ENCODE measurements at regions not wholly inside any gene's neighbourhood (a gene's known extent, or its start where the extent isn't known, plus 50 kb on each side); places are given as distances from the start of the nearest gene placed in this dataset.
"Not testable (repeated sequence)": the region's sequence is repeated elsewhere in the genome, so short reads cannot be mapped to it uniquely, and the experiment has no call there.

DNA sequence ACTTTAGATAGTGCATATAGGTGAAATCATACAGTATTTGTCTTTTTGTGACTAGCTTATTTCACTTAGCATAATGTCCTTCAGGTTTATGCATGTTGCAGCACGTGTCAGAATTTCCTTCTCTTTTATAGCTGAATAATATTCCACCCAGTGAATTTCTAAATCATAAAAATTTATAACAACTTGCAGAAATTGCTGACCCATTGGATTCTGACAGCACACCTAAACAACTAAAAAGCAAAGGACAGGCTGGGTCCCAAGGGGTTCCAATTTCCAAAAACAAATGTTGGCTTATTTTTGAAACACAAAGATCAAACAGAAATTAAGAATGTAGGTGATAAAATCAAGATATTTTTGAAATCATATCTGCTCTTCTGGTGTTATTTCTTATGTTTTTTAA, 86.5 kb upstream of the ACKR3 start:
- Histone ChIP-seq H3K4me1 (no peaks in the 10 kb centered on the region), H3K9me3 (peaks cover 0 to 28% of the 10 kb centered on the region in 2 donors), H3K4me3 (no peak overlapping the region), H3K27ac (no peak overlapping the region), H3K36me3 (no peaks in the 10 kb centered on the region), H3K27me3 (no peaks in the 10 kb centered on the region)
- DNase-seq (no peak), ATAC-seq (no peak)
- TF ChIP-seq, protein P1, sequence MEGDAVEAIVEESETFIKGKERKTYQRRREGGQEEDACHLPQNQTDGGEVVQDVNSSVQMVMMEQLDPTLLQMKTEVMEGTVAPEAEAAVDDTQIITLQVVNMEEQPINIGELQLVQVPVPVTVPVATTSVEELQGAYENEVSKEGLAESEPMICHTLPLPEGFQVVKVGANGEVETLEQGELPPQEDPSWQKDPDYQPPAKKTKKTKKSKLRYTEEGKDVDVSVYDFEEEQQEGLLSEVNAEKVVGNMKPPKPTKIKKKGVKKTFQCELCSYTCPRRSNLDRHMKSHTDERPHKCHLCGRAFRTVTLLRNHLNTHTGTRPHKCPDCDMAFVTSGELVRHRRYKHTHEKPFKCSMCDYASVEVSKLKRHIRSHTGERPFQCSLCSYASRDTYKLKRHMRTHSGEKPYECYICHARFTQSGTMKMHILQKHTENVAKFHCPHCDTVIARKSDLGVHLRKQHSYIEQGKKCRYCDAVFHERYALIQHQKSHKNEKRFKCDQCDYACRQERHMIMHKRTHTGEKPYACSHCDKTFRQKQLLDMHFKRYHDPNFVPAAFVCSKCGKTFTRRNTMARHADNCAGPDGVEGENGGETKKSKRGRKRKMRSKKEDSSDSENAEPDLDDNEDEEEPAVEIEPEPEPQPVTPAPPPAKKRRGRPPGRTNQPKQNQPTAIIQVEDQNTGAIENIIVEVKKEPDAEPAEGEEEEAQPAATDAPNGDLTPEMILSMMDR (IDR thresholded peaks at IDR 0.05): no peak
- intact Hi-C loops (cut with DNase I): no loop called here

DNA sequence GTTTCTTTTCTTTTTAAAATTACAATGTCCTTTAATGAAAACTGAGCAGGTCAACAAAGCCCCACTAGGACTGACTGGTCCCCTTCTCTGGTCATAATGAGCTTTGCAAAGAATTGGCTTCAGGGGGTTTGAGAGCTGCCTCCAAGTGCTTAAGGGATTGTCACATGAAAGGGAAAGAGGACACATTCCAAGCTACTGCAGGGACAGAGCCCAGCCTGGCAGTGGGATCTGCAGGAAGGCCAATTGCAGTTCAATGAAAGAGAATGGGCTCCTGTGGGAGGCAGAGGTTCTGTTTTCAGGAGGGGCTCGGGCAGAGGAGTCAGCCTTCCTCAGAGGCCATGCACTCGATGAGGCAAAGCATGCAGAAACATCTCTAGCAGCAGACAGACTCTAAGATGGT, 84.1 kb upstream of the ACKR3 start:
- Histone ChIP-seq H3K36me3 (no peaks in the 10 kb centered on the region), H3K9me3 (peaks cover 0 to 11% of the 10 kb centered on the region in 2 donors), H3K27ac (no peak overlapping the region), H3K27me3 (no peaks in the 10 kb centered on the region), H3K4me1 (no peaks in the 10 kb centered on the region), H3K4me3 (no peak overlapping the region)
- ATAC-seq (no peak), DNase-seq (no peak)
- intact Hi-C loops (cut with DNase I): no loop called here
- TF ChIP-seq, protein P1 (IDR thresholded peaks at IDR 0.05): no peak

DNA sequence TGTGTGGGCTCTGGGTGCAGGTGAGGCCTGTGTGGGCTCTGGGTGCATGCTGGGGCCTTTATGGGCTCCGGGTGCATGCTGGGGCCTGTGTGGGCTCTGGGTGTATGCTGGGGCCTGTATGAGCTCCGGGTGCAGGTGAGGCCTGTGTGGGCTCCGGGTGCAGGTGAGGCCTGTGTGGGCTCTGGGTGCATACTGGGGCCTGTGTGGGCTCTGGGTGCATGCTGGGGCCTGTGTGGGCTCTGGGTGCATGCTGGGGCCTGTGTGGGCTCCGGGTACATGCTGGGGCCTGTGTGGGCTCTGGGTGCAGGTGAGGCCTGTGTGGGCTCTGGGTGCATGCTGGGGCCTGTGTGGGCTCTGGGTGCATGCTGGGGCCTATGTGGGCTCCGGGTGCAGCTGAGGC, 80.5 kb upstream of the ACKR3 start:
- H3K4me1 ChIP-seq; intact Hi-C loops (cut with DNase I); H3K36me3 ChIP-seq; ATAC-seq; H3K27me3 ChIP-seq; H3K4me3 ChIP-seq; H3K9me3 ChIP-seq; H3K27ac ChIP-seq: not testable (repeated sequence)
- DNase-seq: peak in 1 of 4 donors; percentile 30

DNA sequence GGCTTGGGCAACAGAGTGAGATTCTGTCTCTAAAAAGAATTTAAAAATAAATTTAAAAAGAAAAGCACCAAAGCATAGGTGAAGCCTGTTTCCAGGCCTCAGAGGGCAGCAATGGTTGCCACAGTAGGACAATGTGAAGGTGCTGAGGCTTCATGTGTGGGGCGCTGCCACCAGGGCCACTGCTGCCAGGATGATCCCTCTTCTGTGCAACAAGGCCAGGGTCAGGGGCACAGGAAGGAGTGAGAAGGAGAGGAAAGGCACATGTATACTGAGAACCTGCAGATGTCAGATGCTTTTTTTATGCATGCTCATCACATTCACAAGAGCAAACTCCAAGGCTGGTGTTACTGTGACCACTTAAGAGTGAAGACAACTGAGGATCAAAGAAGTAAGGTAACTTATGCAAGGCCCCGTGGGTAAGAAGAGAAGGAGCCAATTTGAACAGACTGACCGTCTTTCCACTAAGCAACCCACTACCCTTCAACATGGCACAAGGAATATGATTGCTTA, 79.7 kb upstream of the ACKR3 start:
- TF ChIP-seq, protein P1 (IDR thresholded peaks at IDR 0.05): no peak
- intact Hi-C loops (cut with DNase I): no loop called here
- Histone ChIP-seq H3K36me3 (no peaks in the 10 kb centered on the region), H3K9me3 (no peaks in the 10 kb centered on the region), H3K27me3 (no peaks in the 10 kb centered on the region), H3K4me3 (no peak overlapping the region), H3K27ac (no peak overlapping the region), H3K4me1 (no peaks in the 10 kb centered on the region)
- ATAC-seq: no peak
- DNase-seq: no peak

DNA sequence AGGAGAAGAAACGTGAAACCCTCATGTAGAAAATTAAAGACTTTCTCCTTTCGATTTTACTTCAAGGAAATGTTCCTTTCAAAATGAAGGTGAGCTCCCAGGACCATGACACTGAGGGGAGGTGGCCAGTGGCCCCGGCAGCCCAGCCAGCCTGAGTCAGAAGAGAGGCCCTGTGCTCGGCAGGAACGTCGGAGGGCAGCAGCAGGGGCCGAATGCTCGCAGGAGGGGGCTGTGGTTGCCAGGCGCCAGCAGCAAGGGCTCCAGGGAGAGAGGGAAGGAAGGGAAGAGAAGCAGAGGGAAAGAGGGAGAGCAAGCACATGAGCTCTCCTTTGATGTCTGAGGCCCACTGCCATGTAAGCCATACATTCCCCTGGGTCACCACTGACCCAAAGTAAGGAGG, 73.3 kb upstream of the ACKR3 start:
- no peaks in the 10 kb centered on the region for H3K36me3 ChIP-seq
- H3K9me3 ChIP-seq: no peaks in the 10 kb centered on the region
- DNase-seq (peak in 1 of 4 donors; percentile 53), ATAC-seq (no peak)
- intact Hi-C loops (cut with DNase I): no loop called here
- no peaks in the 10 kb centered on the region for H3K27me3 ChIP-seq
- no peak overlapping the region for H3K4me3 ChIP-seq
- TF ChIP-seq, protein P1 (IDR thresholded peaks at IDR 0.05): no peak
- no peaks in the 10 kb centered on the region for H3K4me1 ChIP-seq
- H3K27ac ChIP-seq: no peak overlapping the region

DNA sequence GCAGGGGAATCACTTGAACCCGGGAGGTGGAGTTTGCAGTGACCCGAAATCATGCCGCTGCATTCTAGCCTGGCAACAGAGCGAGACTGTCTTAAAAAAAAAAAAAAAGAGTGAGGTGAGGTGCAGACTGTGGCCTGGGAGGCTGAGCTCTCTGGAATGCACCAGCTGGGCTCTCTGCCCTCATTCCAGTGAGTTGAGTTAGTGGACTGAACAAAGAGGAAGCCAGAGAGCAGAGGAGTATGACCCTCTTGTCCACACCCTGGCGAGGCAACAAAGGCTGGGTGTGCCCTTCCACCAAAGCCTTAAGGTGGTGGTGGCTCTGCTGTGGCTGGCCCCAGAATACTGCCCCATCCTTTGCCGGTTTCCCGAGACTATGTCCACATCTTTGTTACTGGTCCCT, 71.3 kb upstream of the ACKR3 start:
- TF ChIP-seq, protein P1 (IDR thresholded peaks at IDR 0.05): no peak
- no peak overlapping the region for H3K27ac ChIP-seq
- no peaks in the 10 kb centered on the region for H3K36me3 ChIP-seq
- intact Hi-C loops (cut with DNase I): no loop called here
- no peaks in the 10 kb centered on the region for H3K4me1 ChIP-seq
- H3K27me3 ChIP-seq: peaks cover 0 to 4% of the 10 kb centered on the region in 2 donors
- ATAC-seq (peak; percentile 92), DNase-seq (peak in 2 of 4 donors; percentile 46 to 55)
- no peaks in the 10 kb centered on the region for H3K9me3 ChIP-seq
- no peak overlapping the region for H3K4me3 ChIP-seq

All from left lung (tissue), 4 donors.